K562 (cell line): ENCODE measurements at regions not wholly inside any gene's neighbourhood (a gene's known extent, or its start where the extent isn't known, plus 50 kb on each side); places are given as distances from the start of the nearest gene placed in this dataset.

Experiments used
- AFF1 ChIP-seq, 2 experiments: fragments of 450-650 bp; IDR thresholded peaks; 2 replicates each; pipeline ENCODE4 v1.6.1; 2018; ENCODE audit warnings: mild to moderate bottlenecking in 2 of 2, low read depth in 1 of 2; ENCODE audit not compliant: partially characterized antibody in 2 of 2
- ARID1B ChIP-seq: fragments of 450-650 bp; IDR thresholded peaks from 2 replicates; pipeline ENCODE4 v1.6.1; 2016; ENCODE audit warnings: antibody characterized with exemption, mild to moderate bottlenecking, inconsistent platforms
- BDP1 ChIP-seq: IDR thresholded peaks from 3 replicates; pipeline ENCODE4 v1.6.1; 2011; ENCODE audit not compliant: insufficient read length, insufficient read depth
- CHD4 ChIP-seq: fragments of 200-600 bp; sonication (generic); IDR thresholded peaks from 3 replicates; pipeline ENCODE4 v1.6.1; 2012; ENCODE audit warnings: low read depth, mild to moderate bottlenecking, mixed read lengths, low read length, inconsistent platforms; ENCODE audit not compliant: insufficient read depth, insufficient replicate concordance, poor library complexity, severe bottlenecking
- CREM ChIP-seq: IDR thresholded peaks from 2 replicates; pipeline ENCODE4 v1.6.1; 2014; ENCODE audit warnings: antibody characterized with exemption, low read depth
- JUN ChIP-seq, 2 experiments: sonication (generic) in 1 of 2; formaldehyde crosslinking in 1 of 2; IDR thresholded peaks; 2 replicates each; pipeline versions ENCODE4 v1.6.1 to v1.8.0; 2012 to 2022; ENCODE audit warnings: borderline replicate concordance in 2 of 2, mild to moderate bottlenecking in 2 of 2, improper control_type of control experiment in 1 of 2, low read depth in 1 of 2, low read length in 1 of 2, missing genetic modification reagents in 1 of 2
- MECOM ChIP-seq: fragments of 250-450 bp; sonication (Bioruptor Pico); IDR thresholded peaks from 2 replicates; pipeline ENCODE4 v1.8.0; 2022; ENCODE audit warnings: inconsistent platforms
- POLR2AphosphoS2 ChIP-seq: IDR thresholded peaks from 2 replicates; pipeline ENCODE4 v1.6.1; 2012; ENCODE audit warnings: low read length, improper control_type of control experiment
- PRPF4 ChIP-seq: fragments of 200-400 bp; formaldehyde crosslinking; IDR thresholded peaks from one replicate; pipeline ENCODE4 v1.6.1; 2017; ENCODE audit warnings: low read length, low read depth, mild to moderate bottlenecking; ENCODE audit not compliant: insufficient read depth, poor library complexity, severe bottlenecking
- PURB ChIP-seq: sonication (generic); formaldehyde crosslinking; IDR thresholded peaks from 2 replicates; pipeline ENCODE4 v1.9.0; 2021; ENCODE audit warnings: low read depth, mild to moderate bottlenecking, missing genetic modification reagents
- PYGO2 ChIP-seq: fragments of 450-650 bp; IDR thresholded peaks from 2 replicates; pipeline ENCODE4 v1.6.1; 2016; ENCODE audit warnings: mild to moderate bottlenecking, missing genetic modification characterization, moderate library complexity, missing compliant biosample characterization
- RBM22 ChIP-seq: fragments of 200-400 bp; formaldehyde crosslinking; IDR thresholded peaks from 2 replicates; pipeline ENCODE4 v1.6.1; 2018; ENCODE audit warnings: low read length, low read depth; ENCODE audit not compliant: poor library complexity, severe bottlenecking
- SMAD3 ChIP-seq: fragments of 450-650 bp; formaldehyde crosslinking; conservative IDR thresholded peaks from 2 replicates; pipeline ENCODE4 v1.4.0; 2020; ENCODE audit warnings: mild to moderate bottlenecking
- SMAD4 ChIP-seq: fragments of 250-450 bp; sonication (Bioruptor Pico); conservative IDR thresholded peaks from 2 replicates; pipeline ENCODE4 v1.8.0; 2021; ENCODE audit warnings: inconsistent platforms, mild to moderate bottlenecking, moderate library complexity
- TCFL5 ChIP-seq: fragments of 250-450 bp; sonication (Bioruptor Pico); conservative IDR thresholded peaks from 2 replicates; pipeline ENCODE4 v1.6.1; 2021; ENCODE audit warnings: mild to moderate bottlenecking, moderate library complexity, matching md5 sums
- ZKSCAN1 ChIP-seq: fragments of 150-350 bp; IDR thresholded peaks from 2 replicates; pipeline ENCODE4 v1.6.1; 2016; ENCODE audit warnings: low read depth, low read length
- ZNF3 ChIP-seq: fragments of 250-450 bp; sonication (Bioruptor Pico); IDR thresholded peaks from 2 replicates; pipeline ENCODE4 v1.5.0; 2021; ENCODE audit warnings: mild to moderate bottlenecking, moderate library complexity
- TF ChIP-seq, protein P1 (sequence below): fragments of 450-650 bp; IDR thresholded peaks from 2 replicates; pipeline ENCODE4 v1.7.0; 2016; ENCODE audit warnings: borderline replicate concordance
- TF ChIP-seq, protein P2 (sequence below): fragments of 250-450 bp; sonication (Bioruptor Pico); IDR thresholded peaks from 2 replicates; pipeline ENCODE4 v1.8.0; 2022; ENCODE audit warnings: moderate library complexity, mild to moderate bottlenecking, inconsistent platforms

- TF ChIP-seq SMAD3 (CRISPR knock-in tag), result peak; percentile 69; the same call in 1 of the 2 replicates
- no peak for TF ChIP-seq PRPF4
- TF ChIP-seq ZNF3 (CRISPR knock-in tag), result no peak
- 0 out of 2 replicates have a peak, but pooled peaks have one; percentile 13 for TF ChIP-seq PYGO2 (tag)
- TF ChIP-seq SMAD4 (CRISPR knock-in tag), result peak; percentile 96
- peak; percentile 97 for TF ChIP-seq ARID1B
- no peak for TF ChIP-seq RBM22
- peak; percentile 53 to 56 for TF ChIP-seq AFF1 (IDR thresholded peaks at IDR 0.05; ENCODE audit: low read depth in 1 of 2, partially characterized antibody in 2 of 2)
- peak; percentile 32; the same call in 1 of the 2 replicates for TF ChIP-seq JUN (IDR thresholded peaks at IDR 0.05; ENCODE audit: borderline replicate concordance, low read depth, low read length)
- no peak for TF ChIP-seq JUN (CRISPR knock-in tag; IDR thresholded peaks at IDR 0.05; ENCODE audit: borderline replicate concordance)
- peak; percentile 76 for TF ChIP-seq ZKSCAN1
- TF ChIP-seq TCFL5 (CRISPR knock-in tag), result no peak
- TF ChIP-seq PURB (CRISPR knock-in tag), result no peak
- TF ChIP-seq, protein P1, sequence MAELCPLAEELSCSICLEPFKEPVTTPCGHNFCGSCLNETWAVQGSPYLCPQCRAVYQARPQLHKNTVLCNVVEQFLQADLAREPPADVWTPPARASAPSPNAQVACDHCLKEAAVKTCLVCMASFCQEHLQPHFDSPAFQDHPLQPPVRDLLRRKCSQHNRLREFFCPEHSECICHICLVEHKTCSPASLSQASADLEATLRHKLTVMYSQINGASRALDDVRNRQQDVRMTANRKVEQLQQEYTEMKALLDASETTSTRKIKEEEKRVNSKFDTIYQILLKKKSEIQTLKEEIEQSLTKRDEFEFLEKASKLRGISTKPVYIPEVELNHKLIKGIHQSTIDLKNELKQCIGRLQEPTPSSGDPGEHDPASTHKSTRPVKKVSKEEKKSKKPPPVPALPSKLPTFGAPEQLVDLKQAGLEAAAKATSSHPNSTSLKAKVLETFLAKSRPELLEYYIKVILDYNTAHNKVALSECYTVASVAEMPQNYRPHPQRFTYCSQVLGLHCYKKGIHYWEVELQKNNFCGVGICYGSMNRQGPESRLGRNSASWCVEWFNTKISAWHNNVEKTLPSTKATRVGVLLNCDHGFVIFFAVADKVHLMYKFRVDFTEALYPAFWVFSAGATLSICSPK, result no peak
- TF ChIP-seq, protein P2, sequence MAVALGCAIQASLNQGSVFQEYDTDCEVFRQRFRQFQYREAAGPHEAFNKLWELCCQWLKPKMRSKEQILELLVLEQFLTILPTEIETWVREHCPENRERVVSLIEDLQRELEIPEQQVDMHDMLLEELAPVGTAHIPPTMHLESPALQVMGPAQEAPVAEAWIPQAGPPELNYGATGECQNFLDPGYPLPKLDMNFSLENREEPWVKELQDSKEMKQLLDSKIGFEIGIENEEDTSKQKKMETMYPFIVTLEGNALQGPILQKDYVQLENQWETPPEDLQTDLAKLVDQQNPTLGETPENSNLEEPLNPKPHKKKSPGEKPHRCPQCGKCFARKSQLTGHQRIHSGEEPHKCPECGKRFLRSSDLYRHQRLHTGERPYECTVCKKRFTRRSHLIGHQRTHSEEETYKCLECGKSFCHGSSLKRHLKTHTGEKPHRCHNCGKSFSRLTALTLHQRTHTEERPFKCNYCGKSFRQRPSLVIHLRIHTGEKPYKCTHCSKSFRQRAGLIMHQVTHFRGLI, result no peak
- no peak for TF ChIP-seq POLR2AphosphoS2
- peak; percentile 93 for TF ChIP-seq MECOM
- TF ChIP-seq CREM, result peak; percentile 46; the same call in 1 of the 2 replicates
- peak; percentile 23 for TF ChIP-seq CHD4
- TF ChIP-seq BDP1, result no peak
Observed at GRCh38 chr7:140242057-140243031, 65.6 kb upstream of the KDM7A start (continued).
